Astrocyte (in vitro differentiated cells and primary cell): ENCODE measurements at regions not wholly inside any gene's neighbourhood (a gene's known extent, or its start where the extent isn't known, plus 50 kb on each side); places are given as distances from the start of the nearest gene placed in this dataset.

Experiments used
- EZH2 ChIP-seq: IDR thresholded peaks from 2 replicates; pipeline ENCODE4 v1.6.1; 2012; ENCODE audit warnings: mild to moderate bottlenecking, low read length, inconsistent platforms; ENCODE audit not compliant: insufficient read depth
- TF ChIP-seq, protein P1 (sequence below): IDR thresholded peaks from 2 replicates; pipeline ENCODE4 v1.5.1; 2011; ENCODE audit warnings: low read depth, mild to moderate bottlenecking, inconsistent platforms, low read length, moderate library complexity; ENCODE audit not compliant: insufficient read depth

DNA sequence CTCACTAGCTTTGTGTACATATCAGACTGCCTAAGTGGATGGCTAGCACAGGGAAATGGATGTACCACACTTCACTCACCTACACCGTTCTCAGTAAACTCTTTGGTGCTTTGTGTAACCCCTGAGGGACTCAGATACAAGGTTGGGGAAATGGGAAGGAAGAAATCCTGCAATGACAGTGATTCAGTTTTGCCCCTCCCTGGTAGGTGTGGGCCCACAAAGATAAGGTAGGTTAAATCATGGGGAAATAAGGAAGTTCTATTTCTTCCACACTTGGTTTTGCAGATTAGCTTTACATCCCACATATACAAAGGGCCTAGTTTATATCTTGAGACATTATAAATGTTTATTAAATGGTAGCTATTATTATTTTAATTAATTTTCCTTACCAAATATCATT is 197.6 kb upstream of the SPANXN4 start:
- TF ChIP-seq, protein P1, sequence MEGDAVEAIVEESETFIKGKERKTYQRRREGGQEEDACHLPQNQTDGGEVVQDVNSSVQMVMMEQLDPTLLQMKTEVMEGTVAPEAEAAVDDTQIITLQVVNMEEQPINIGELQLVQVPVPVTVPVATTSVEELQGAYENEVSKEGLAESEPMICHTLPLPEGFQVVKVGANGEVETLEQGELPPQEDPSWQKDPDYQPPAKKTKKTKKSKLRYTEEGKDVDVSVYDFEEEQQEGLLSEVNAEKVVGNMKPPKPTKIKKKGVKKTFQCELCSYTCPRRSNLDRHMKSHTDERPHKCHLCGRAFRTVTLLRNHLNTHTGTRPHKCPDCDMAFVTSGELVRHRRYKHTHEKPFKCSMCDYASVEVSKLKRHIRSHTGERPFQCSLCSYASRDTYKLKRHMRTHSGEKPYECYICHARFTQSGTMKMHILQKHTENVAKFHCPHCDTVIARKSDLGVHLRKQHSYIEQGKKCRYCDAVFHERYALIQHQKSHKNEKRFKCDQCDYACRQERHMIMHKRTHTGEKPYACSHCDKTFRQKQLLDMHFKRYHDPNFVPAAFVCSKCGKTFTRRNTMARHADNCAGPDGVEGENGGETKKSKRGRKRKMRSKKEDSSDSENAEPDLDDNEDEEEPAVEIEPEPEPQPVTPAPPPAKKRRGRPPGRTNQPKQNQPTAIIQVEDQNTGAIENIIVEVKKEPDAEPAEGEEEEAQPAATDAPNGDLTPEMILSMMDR = no peak
- no peak for TF ChIP-seq EZH2
